ENCODE measurements at regions not wholly inside any gene's neighbourhood (a gene's known extent, or its start where the extent isn't known, plus 50 kb on each side); places are given as distances from the start of the nearest gene placed in this dataset.

DNA sequence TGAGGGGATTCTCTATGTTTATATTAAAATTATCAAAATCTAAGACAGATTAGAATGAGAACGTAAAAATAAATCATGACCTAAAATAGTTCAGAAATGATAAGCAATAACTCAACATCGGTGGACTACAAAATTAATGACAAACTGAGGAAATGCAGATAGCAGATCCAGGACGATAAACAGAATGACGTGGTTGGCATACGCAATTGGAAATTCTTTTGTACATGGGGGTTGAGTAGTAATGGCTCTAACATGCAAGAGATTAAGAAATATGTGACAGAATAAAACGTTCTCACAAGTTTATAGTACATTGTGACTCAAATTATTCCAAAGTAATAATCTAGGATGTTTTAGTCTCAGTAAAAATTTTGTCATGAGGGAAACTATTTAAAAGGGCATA lies 575.2 kb upstream of the BRINP3 start:
- TF ChIP-seq EZH2 (IDR thresholded peaks at IDR 0.05) (no peak), POLR2AphosphoS5 (IDR thresholded peaks at IDR 0.05; ENCODE audit: borderline replicate concordance, low read depth, low read length) (no peak)
